ENCODE measurements at regions not wholly inside any gene's neighbourhood (a gene's known extent, or its start where the extent isn't known, plus 50 kb on each side); places are given as distances from the start of the nearest gene placed in this dataset.

- Histone ChIP-seq H3K27me3 (ENCODE audit: control insufficient read depth, insufficient read depth, low read length, poor library complexity, severe bottlenecking) (no peaks in the 10 kb centered on the region), H3K4me1 (ENCODE audit: control insufficient read depth, insufficient read depth, low read length) (peaks cover 9% of the 10 kb centered on the region), H3K4me3 (ENCODE audit: insufficient read depth, low read depth, low read length) (no peak overlapping the region), H3K9me3 (ENCODE audit: control insufficient read depth, low read length) (no peaks in the 10 kb centered on the region), H3K36me3 (ENCODE audit: control insufficient read depth, insufficient read depth, low read length) (no peaks in the 10 kb centered on the region), H3K27ac (ENCODE audit: insufficient read depth, low read depth, low read length, poor library complexity, severe bottlenecking) (peak overlapping the region; percentile 82)
- WGBS, 2 experiments, result 68 to 69% methylated on average over 3 of the region's 3 CpGs
These were observed 51.3 kb upstream of the EXOC1L start for GRCh38 chr4:55768291-55768690.
